Colonic mucosa (tissue), 4 donors: ENCODE measurements at regions not wholly inside any gene's neighbourhood (a gene's known extent, or its start where the extent isn't known, plus 50 kb on each side); places are given as distances from the start of the nearest gene placed in this dataset.

Source experiments
- DNase-seq: peaks from one replicate; pipeline ENCODE4 v3.0.0-alpha.2; 2020
- H3K27ac ChIP-seq: fragments of 200-600 bp; one replicate; pipeline ENCODE4 v1.8.0; 2021
- H3K27me3 ChIP-seq: fragments of 200-600 bp; one replicate; pipeline ENCODE4 v1.8.0; 2021
- H3K36me3 ChIP-seq: fragments of 200-600 bp; one replicate; pipeline ENCODE4 v1.8.0; 2021
- H3K4me1 ChIP-seq: fragments of 200-600 bp; one replicate; pipeline ENCODE4 v1.8.0; 2021; ENCODE audit warnings: mild to moderate bottlenecking
- H3K4me3 ChIP-seq: fragments of 200-600 bp; one replicate; pipeline ENCODE4 v1.8.0; 2021
- H3K9ac ChIP-seq, 2 donors: one replicate each; pipeline ENCODE4 v1.7.0; 2013; ENCODE audit warnings: control low read depth in 2 of 2, low read depth in 2 of 2, low read length in 2 of 2
- H3K9me3 ChIP-seq: fragments of 200-600 bp; one replicate; pipeline ENCODE4 v1.8.0; 2021
- intact Hi-C: fragments of 100-400 bp; cut with DNase I; formaldehyde crosslinking; loops from one replicate; pipeline ENCODE4 v1.14.1; 2022
- TF ChIP-seq, protein P1 (sequence below): fragments of 200-600 bp; IDR thresholded peaks from one replicate; pipeline ENCODE4 v1.8.0; 2022; ENCODE audit warnings: antibody characterized with exemption, mild to moderate bottlenecking
- donor health status: healthy.
- donor health status: DM: no; HTN: no; CAD: no.
- donor health status: DM: no; HTN: no; CAD: no.

DNA sequence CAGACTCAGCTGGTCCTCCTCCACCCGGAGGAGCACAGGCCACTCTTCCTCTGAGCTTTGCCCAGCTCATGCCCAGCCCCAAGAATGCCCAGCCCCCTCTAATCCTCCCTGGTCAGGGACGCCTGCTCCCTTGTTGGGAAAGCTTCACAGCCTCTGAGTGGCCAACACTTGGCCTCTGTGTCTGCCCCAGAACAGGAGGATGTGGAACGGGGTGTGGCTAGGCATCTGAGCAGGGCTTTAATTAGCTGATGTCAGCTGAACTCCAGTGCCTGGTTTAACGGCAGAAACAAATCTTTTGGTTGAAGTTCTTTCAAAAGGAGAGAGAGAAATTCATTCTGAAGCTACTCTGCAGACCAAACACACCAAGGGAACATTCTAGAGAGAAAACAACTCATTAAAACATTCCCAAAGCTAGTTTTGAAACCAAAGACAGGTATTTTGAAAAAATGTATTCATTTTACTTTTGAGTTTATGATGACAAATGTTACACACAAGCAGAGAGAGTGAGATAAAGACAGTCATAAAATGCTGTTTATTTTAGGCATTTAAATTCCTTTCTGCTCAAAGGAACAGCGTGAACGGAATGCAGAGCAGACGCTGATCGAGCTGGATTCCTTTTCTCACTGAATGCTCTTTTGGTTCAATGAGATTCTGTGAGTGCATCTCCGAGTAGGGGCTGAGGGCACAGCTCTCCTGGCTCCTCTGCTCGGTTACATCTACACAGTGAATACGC, 63.8 kb downstream of the RTP5 start:
- H3K36me3 ChIP-seq, result no peaks in the 10 kb centered on the region
- intact Hi-C loops, result no loop called here

GRCh38 chr2:241935314-241935713, 65.8 kb downstream of the RTP5 start:
- intact Hi-C loops, result no loop called here
- H3K27me3 ChIP-seq, result no peaks in the 10 kb centered on the region
- H3K9me3 ChIP-seq, result no peaks in the 10 kb centered on the region
- H3K36me3 ChIP-seq, result no peaks in the 10 kb centered on the region
- H3K27ac ChIP-seq, result no peak overlapping the region
- no peak for DNase-seq
- H3K4me1 ChIP-seq, result peaks cover 4% of the 10 kb centered on the region
- H3K9ac ChIP-seq, result no peak overlapping the region
- no peak overlapping the region for H3K4me3 ChIP-seq
- TF ChIP-seq, protein P1, sequence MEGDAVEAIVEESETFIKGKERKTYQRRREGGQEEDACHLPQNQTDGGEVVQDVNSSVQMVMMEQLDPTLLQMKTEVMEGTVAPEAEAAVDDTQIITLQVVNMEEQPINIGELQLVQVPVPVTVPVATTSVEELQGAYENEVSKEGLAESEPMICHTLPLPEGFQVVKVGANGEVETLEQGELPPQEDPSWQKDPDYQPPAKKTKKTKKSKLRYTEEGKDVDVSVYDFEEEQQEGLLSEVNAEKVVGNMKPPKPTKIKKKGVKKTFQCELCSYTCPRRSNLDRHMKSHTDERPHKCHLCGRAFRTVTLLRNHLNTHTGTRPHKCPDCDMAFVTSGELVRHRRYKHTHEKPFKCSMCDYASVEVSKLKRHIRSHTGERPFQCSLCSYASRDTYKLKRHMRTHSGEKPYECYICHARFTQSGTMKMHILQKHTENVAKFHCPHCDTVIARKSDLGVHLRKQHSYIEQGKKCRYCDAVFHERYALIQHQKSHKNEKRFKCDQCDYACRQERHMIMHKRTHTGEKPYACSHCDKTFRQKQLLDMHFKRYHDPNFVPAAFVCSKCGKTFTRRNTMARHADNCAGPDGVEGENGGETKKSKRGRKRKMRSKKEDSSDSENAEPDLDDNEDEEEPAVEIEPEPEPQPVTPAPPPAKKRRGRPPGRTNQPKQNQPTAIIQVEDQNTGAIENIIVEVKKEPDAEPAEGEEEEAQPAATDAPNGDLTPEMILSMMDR, result no peak

More for the DNA sequence above, 63.8 kb downstream of the RTP5 start:
- DNase-seq, result peak; percentile 36
- TF ChIP-seq, protein P1, result no peak
- Histone ChIP-seq H3K4me1 (peaks cover 4% of the 10 kb centered on the region), H3K4me3 (no peak overlapping the region), H3K9me3 (no peaks in the 10 kb centered on the region), H3K27ac (no peak overlapping the region), H3K9ac (peak overlapping the region in 1 of 2 donors; percentile 39), H3K27me3 (no peaks in the 10 kb centered on the region)

DNA sequence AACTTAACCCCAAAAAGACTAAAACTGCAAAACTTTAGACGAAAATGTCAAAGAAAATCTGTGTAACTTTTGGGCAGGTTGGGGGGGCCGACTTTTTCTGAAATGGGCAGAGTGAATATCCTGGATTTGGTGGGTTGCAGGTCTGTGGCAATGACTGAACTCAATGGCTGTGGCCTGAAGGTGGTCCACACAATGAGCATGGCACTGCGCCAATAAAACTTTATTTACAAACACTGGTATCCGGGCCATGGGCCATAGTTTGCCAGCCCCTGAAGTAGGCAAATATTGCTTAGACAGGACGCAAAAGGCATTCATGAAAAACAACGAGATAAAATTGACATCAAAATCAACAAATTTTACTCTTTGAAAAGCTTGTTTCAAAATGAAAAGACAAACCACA, 66.2 kb downstream of the RTP5 start:
- intact Hi-C loops, result no loop called here
- Histone ChIP-seq H3K36me3 (no peaks in the 10 kb centered on the region), H3K9me3 (no peaks in the 10 kb centered on the region), H3K9ac (no peak overlapping the region), H3K4me1 (peaks cover 4% of the 10 kb centered on the region), H3K27me3 (no peaks in the 10 kb centered on the region), H3K4me3 (no peak overlapping the region), H3K27ac (no peak overlapping the region)
- TF ChIP-seq, protein P1, result no peak
- no peak for DNase-seq

DNA sequence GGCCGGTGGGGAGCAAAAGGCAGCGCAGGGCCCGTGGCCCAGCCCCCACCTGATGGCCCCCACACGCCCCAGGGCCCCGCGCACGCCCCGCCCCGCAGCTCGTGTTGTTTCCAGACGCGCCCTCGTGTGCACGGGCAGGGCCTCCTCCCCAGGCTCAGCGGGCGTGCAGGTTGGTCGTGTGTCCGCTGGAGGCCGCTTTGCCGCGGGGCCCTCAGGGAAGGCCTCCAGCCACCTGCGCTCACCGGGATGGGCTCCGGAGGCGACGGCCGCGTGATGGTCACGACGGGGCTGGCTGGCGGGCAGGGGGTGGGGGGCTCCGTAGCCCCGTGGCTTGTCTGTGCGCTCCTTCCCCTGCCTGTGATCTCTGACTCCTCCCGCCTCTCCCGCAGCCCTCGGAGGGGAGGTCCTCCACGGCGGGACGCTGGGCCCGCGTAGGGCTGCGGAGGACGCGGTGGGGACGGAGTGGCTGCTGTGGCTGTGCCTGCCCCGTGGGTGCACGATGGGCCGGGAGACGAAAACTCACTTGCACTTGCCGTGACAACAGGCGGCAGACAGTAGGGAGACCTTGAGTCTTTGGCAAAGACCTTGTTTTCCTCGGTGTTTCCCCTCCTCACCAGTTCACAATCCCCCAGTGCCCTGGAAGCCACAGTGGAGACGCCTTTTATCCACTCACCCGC, 67.1 kb downstream of the RTP5 start:
- peaks cover 4% of the 10 kb centered on the region for H3K4me1 ChIP-seq
- H3K27ac ChIP-seq, result no peak overlapping the region
- no peaks in the 10 kb centered on the region for H3K9me3 ChIP-seq
- TF ChIP-seq, protein P1, result no peak
- H3K9ac ChIP-seq, result no peak overlapping the region
- H3K4me3 ChIP-seq, result no peak overlapping the region
- no peak for DNase-seq
- no peaks in the 10 kb centered on the region for H3K36me3 ChIP-seq
- intact Hi-C loops, result no loop called here
- no peaks in the 10 kb centered on the region for H3K27me3 ChIP-seq

GRCh38 chr2:241937297-241937696, 67.8 kb downstream of the RTP5 start:
- no peak overlapping the region for H3K27ac ChIP-seq
- no peaks in the 10 kb centered on the region for H3K9me3 ChIP-seq
- H3K4me3 ChIP-seq, result no peak overlapping the region
- H3K27me3 ChIP-seq, result no peaks in the 10 kb centered on the region
- intact Hi-C loops, result no loop called here
- DNase-seq, result no peak
- H3K9ac ChIP-seq, result no peak overlapping the region
- TF ChIP-seq, protein P1, result no peak
- no peaks in the 10 kb centered on the region for H3K36me3 ChIP-seq
- peaks cover 4% of the 10 kb centered on the region for H3K4me1 ChIP-seq
